Caco-2 (cell line): ENCODE measurements at regions not wholly inside any gene's neighbourhood (a gene's known extent, or its start where the extent isn't known, plus 50 kb on each side); places are given as distances from the start of the nearest gene placed in this dataset.

Experiments
- BruUV-seq: library from RNA; stranded (reverse); fragments of 400-500 nt; replicated peaks from 2 replicates; lab custom pipeline; 2021; lab: Mats Ljungman, UMichigan
- CTCF ChIA-PET: fragments of 300-600 bp; sonication (Branson Sonifier 250); formaldehyde crosslinking; loops from one replicate; lab custom pipeline; 2022; ENCODE audit warnings: antibody characterized with exemption; lab: Charles Lee
- POLR2A ChIA-PET: fragments of 300-600 bp; sonication (Branson Sonifier 250); formaldehyde crosslinking; loops from one replicate; lab custom pipeline; 2022; ENCODE audit warnings: antibody characterized with exemption; lab: Charles Lee
- DNase-seq, 2 experiments: peaks; one replicate each; pipeline versions ENCODE4 v3.0.0 to v3.0.0-alpha.2; 2020 to 2022
- H3K27me3 ChIP-seq: replicated peaks from 2 replicates; pipeline ENCODE4 v1.6.0; 2011; ENCODE audit warnings: low read length; ENCODE audit not compliant: control insufficient read depth, insufficient read depth
- H3K36me3 ChIP-seq: 2 replicates; pipeline ENCODE4 v1.5.1; 2011; ENCODE audit warnings: low read length; ENCODE audit not compliant: control insufficient read depth, insufficient read depth
- H3K4me1 ChIP-seq: fragments of 250-450 bp; sonication (Bioruptor Pico); 2 replicates; pipeline ENCODE4 v1.5.1; 2020; ENCODE audit warnings: mild to moderate bottlenecking
- H3K4me3 ChIP-seq: 2 replicates; pipeline ENCODE4 v1.5.1; 2011; ENCODE audit warnings: low read depth, mild to moderate bottlenecking, control low read depth, low read length
- H3K9me3 ChIP-seq: fragments of 250-450 bp; sonication (Bioruptor Pico); 2 replicates; pipeline ENCODE4 v1.5.1; 2020; ENCODE audit warnings: mild to moderate bottlenecking, moderate library complexity
- H3K27ac Mint-ChIP-seq: one replicate; pipeline ENCODE4 v1.8.0; 2022; ENCODE audit warnings: mixed read lengths; ENCODE audit not compliant: unreplicated experiment
- H3K27me3 Mint-ChIP-seq: one replicate; pipeline ENCODE4 v1.8.0; 2022; ENCODE audit warnings: mixed read lengths; ENCODE audit not compliant: insufficient read depth, unreplicated experiment
- H3K36me3 Mint-ChIP-seq: one replicate; pipeline ENCODE4 v1.8.0; 2022; ENCODE audit warnings: mild to moderate bottlenecking, mixed read lengths; ENCODE audit not compliant: insufficient read depth, unreplicated experiment
- H3K4me1 Mint-ChIP-seq: one replicate; pipeline ENCODE4 v1.8.0; 2022; ENCODE audit warnings: low read depth, mixed read lengths; ENCODE audit not compliant: unreplicated experiment
- H3K4me3 Mint-ChIP-seq: one replicate; pipeline ENCODE4 v1.8.0; 2022; ENCODE audit warnings: mild to moderate bottlenecking, moderate library complexity, mixed read lengths; ENCODE audit not compliant: unreplicated experiment
- H3K9me3 Mint-ChIP-seq: one replicate; pipeline ENCODE4 v1.8.0; 2022; ENCODE audit warnings: mixed read lengths; ENCODE audit not compliant: unreplicated experiment
- intact Hi-C: fragments of 100-400 bp; cut with micrococcal nuclease; formaldehyde crosslinking; loops from one replicate; pipeline ENCODE4 v1.10.0; 2022; ENCODE audit not compliant: unreplicated experiment
- TF ChIP-seq, protein P1 (sequence below), 2 experiments: fragments of 200-600 bp in 1 of 2; IDR thresholded peaks; 1 replicate in 1 of 2; 2 replicates in 1 of 2; pipeline versions ENCODE4 v1.5.1 to v1.8.0; 2011 to 2022; ENCODE audit warnings: antibody characterized with exemption in 1 of 2, control low read depth in 1 of 2, inconsistent platforms in 1 of 2, low read depth in 1 of 2, low read length in 1 of 2, mild to moderate bottlenecking in 1 of 2, moderate library complexity in 1 of 2; ENCODE audit not compliant: insufficient read depth in 1 of 2, severe bottlenecking in 1 of 2, unreplicated experiment in 1 of 2

DNA sequence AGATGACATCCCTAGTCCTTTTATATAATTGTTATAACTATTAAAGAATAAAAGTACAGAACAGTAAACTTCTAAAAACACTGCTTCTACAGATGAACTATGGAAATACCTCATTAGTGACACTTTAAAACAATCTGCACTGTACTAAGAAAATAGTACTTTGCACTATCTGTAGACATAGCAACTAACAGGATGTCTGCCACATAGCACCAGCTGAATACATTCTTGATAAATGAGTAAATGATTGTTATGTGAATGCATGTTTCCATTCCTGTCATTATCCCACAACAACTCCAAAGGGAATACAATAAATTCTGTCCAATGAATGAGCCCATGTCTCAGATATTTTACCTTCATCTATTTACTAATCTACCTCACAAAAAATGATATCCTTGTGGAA, 115.3 kb upstream of the SLC35G4 start:
- H3K27ac Mint-ChIP-seq = no peak overlapping the region
- ChIA-PET CTCF (no interaction called here), POLR2A (no interaction called here)
- no TSS peak for BruUV-seq
- no peaks in the 10 kb centered on the region for H3K27me3 ChIP-seq
- no peak overlapping the region for H3K4me3 ChIP-seq
- peaks cover 6% of the 10 kb centered on the region for H3K36me3 Mint-ChIP-seq
- H3K9me3 ChIP-seq = peaks cover 1% of the 10 kb centered on the region; the same call in 1 of the 2 replicates
- H3K4me3 Mint-ChIP-seq = no peak overlapping the region
- DNase-seq = no peak
- H3K27me3 Mint-ChIP-seq = no peaks in the 10 kb centered on the region
- H3K4me1 Mint-ChIP-seq = peaks cover 9% of the 10 kb centered on the region
- peaks cover 11% of the 10 kb centered on the region for H3K4me1 ChIP-seq
- H3K9me3 Mint-ChIP-seq = peaks cover 10% of the 10 kb centered on the region
- intact Hi-C loops = no loop called here
- no peaks in the 10 kb centered on the region for H3K36me3 ChIP-seq
- TF ChIP-seq, protein P1, sequence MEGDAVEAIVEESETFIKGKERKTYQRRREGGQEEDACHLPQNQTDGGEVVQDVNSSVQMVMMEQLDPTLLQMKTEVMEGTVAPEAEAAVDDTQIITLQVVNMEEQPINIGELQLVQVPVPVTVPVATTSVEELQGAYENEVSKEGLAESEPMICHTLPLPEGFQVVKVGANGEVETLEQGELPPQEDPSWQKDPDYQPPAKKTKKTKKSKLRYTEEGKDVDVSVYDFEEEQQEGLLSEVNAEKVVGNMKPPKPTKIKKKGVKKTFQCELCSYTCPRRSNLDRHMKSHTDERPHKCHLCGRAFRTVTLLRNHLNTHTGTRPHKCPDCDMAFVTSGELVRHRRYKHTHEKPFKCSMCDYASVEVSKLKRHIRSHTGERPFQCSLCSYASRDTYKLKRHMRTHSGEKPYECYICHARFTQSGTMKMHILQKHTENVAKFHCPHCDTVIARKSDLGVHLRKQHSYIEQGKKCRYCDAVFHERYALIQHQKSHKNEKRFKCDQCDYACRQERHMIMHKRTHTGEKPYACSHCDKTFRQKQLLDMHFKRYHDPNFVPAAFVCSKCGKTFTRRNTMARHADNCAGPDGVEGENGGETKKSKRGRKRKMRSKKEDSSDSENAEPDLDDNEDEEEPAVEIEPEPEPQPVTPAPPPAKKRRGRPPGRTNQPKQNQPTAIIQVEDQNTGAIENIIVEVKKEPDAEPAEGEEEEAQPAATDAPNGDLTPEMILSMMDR (IDR thresholded peaks at IDR 0.05; ENCODE audit: insufficient read depth in 1 of 2, low read depth in 1 of 2, low read length in 1 of 2, severe bottlenecking in 1 of 2, unreplicated experiment in 1 of 2) = no peak

DNA sequence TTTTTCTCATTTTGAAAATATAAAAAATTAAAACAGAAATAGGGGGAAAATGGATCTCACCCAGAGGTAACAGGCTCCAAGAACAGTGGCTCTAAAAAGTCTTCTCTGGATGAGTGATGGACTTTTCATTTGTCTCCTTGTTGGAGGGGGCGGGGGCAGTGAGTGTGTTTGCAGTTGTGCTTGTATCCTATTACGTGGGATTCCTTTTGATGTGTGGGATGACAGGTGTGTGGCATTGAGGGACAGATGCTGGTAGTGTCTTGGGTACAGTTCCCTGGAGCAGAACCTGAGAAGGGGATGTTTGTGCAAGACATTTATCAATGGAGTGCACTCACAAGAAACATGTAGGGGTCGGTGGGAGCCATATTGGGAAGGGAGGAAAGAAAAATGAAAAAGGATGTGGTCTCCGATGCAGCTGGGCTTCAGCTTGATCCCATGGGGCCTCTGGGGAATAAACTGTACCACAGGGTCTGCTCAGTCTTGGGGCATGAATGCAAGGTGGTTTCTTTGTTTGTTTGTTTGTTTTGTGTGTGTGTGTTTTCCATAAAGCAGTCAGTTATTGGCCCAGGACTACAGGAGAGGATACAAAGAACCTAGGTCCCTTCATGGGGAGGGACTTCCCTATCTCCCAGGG, 120.0 kb upstream of the SLC35G4 start:
- CTCF ChIA-PET = no interaction called here
- H3K27me3 Mint-ChIP-seq = no peaks in the 10 kb centered on the region

DNA sequence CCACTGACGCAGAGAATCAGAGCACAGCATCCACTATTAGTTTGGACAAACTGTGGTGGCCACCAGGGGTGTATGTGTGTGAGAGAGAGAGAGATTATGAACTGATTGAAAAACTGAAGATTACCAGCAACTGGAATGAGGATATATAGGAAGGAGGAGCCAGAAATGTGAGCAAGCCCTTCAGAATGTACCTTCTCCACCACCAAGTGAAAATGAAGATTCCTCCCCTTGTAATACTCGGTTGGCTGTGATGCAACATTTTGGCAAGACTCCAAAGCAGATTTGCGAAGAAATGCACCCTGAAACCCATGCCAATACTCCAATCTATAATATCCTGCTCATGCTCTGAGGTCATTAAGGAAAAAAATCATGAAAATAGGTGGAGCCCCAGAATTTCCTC, 121.2 kb upstream of the SLC35G4 start:
- peaks cover 7% of the 10 kb centered on the region for H3K9me3 Mint-ChIP-seq
- ChIA-PET CTCF (no interaction called here), POLR2A (no interaction called here)
- no peak overlapping the region for H3K27ac Mint-ChIP-seq
- H3K27me3 ChIP-seq = no peaks in the 10 kb centered on the region
- no peak overlapping the region for H3K4me3 ChIP-seq
- H3K4me1 Mint-ChIP-seq = peaks cover 6% of the 10 kb centered on the region
- H3K4me1 ChIP-seq = no peaks in the 10 kb centered on the region
- no TSS peak for BruUV-seq
- intact Hi-C loops = no loop called here
- TF ChIP-seq, protein P1 (IDR thresholded peaks at IDR 0.05; ENCODE audit: insufficient read depth in 1 of 2, low read depth in 1 of 2, low read length in 1 of 2, severe bottlenecking in 1 of 2, unreplicated experiment in 1 of 2) = no peak
- no peaks in the 10 kb centered on the region for H3K36me3 ChIP-seq
- H3K4me3 Mint-ChIP-seq = no peak overlapping the region
- H3K36me3 Mint-ChIP-seq = peaks cover 5% of the 10 kb centered on the region
- DNase-seq = no peak
- no peaks in the 10 kb centered on the region for H3K27me3 Mint-ChIP-seq
- no peaks in the 10 kb centered on the region for H3K9me3 ChIP-seq

More for the DNA sequence above, 120.0 kb upstream of the SLC35G4 start:
- H3K27me3 ChIP-seq = no peaks in the 10 kb centered on the region
- Mint-ChIP-seq H3K36me3 (peaks cover 5% of the 10 kb centered on the region), H3K27ac (no peak overlapping the region), H3K4me3 (no peak overlapping the region), H3K9me3 (peaks cover 7% of the 10 kb centered on the region), H3K4me1 (peaks cover 6% of the 10 kb centered on the region)
- H3K4me3 ChIP-seq = no peak overlapping the region
- DNase-seq = no peak
- intact Hi-C loops = no loop called here
- H3K36me3 ChIP-seq = no peaks in the 10 kb centered on the region
- POLR2A ChIA-PET = no interaction called here
- H3K4me1 ChIP-seq = peaks cover 6% of the 10 kb centered on the region; the same call in 1 of the 2 replicates
- no peaks in the 10 kb centered on the region for H3K9me3 ChIP-seq
- no TSS peak for BruUV-seq
- TF ChIP-seq, protein P1 (IDR thresholded peaks at IDR 0.05; ENCODE audit: insufficient read depth in 1 of 2, low read depth in 1 of 2, low read length in 1 of 2, severe bottlenecking in 1 of 2, unreplicated experiment in 1 of 2) = no peak
